ENCODE measurements at regions not wholly inside any gene's neighbourhood (a gene's known extent, or its start where the extent isn't known, plus 50 kb on each side); places are given as distances from the start of the nearest gene placed in this dataset.

DNA sequence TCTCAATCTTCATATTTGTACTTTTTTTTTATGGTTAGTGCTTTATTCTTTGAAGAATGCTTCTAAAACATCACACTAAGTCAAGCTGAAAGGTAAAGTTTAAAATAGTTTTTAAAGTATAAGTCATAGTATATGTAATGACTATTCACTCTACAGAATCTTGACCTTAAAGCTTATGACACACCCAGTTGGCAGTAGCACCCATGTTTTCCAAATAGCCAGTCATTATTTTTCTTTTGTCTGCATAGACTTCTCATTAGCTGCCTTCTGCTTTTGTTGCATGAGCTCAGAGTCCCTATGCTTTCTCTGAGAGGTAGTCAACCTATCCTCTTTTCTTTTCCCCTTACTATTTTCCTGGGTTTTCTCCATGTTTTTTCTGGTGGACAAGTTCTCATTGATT is 231.5 kb downstream of the PCDH18 start:
- Histone ChIP-seq H3K9me2 (replicated peaks; ENCODE audit: insufficient read depth, low read length) (no peaks in the 10 kb centered on the region), H3F3A (ENCODE audit: insufficient read depth) (no peaks in the 10 kb centered on the region), H3K4me3 (ENCODE audit: insufficient read depth, low read length, poor library complexity, severe bottlenecking) (no peak overlapping the region), H3K27me3 (ENCODE audit: low read length) (no peaks in the 10 kb centered on the region), H3K27ac (ENCODE audit: low read depth, low read length) (no peak overlapping the region), H3K9me3 (ENCODE audit: insufficient read depth, low read length) (no peaks in the 10 kb centered on the region), H2AFZ (ENCODE audit: low read depth, low read length, severe bottlenecking) (no peak overlapping the region), H3K36me3 (ENCODE audit: low read length) (no peaks in the 10 kb centered on the region), H3K4me2 (ENCODE audit: low read depth, low read length, poor library complexity, severe bottlenecking) (no peak overlapping the region), H3K9ac (ENCODE audit: low read length) (no peak overlapping the region), H3K79me2 (ENCODE audit: insufficient read depth, low read length) (no peaks in the 10 kb centered on the region), H4K20me1 (ENCODE audit: low read depth, low read length) (no peaks in the 10 kb centered on the region)
- TF ChIP-seq EZH2phosphoT487 (conservative IDR thresholded peaks at IDR 0.05; ENCODE audit: low read length) (no peak), CTCF (IDR thresholded peaks at IDR 0.05; ENCODE audit: insufficient read depth, low read length, poor library complexity, severe bottlenecking) (no peak)

DNA sequence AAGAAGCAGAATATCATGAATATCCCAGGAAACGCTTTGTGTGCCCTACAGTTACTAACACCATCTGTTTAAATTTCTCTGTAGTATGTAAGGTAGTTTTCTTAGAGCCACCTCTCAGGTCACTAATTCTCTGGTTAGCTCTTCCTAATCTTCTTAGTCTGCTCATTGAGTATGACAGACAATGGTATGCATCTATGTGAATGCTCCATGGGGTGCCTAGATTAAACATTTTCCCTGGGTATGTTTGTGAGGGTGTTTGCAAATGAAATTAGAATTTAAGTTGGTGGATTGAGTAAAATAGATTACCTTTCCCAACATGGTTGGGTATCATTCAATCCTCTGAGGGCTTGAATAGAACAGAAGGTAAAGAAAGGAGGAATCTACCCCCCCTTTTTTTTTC is 233.0 kb downstream of the PCDH18 start:
- H3K4me3 ChIP-seq (ENCODE audit: insufficient read depth, low read length, poor library complexity, severe bottlenecking) = no peak overlapping the region
- no peaks in the 10 kb centered on the region for H3K27me3 ChIP-seq (ENCODE audit: low read length)
- no peak overlapping the region for H2AFZ ChIP-seq (ENCODE audit: low read depth, low read length, severe bottlenecking)
- H3K9me3 ChIP-seq (ENCODE audit: insufficient read depth, low read length) = no peaks in the 10 kb centered on the region
- no peaks in the 10 kb centered on the region for H4K20me1 ChIP-seq (ENCODE audit: low read depth, low read length)
- H3K4me2 ChIP-seq (ENCODE audit: low read depth, low read length, poor library complexity, severe bottlenecking) = no peak overlapping the region
- no peaks in the 10 kb centered on the region for H3K9me2 ChIP-seq (replicated peaks; ENCODE audit: insufficient read depth, low read length)
- no peaks in the 10 kb centered on the region for H3K36me3 ChIP-seq (ENCODE audit: low read length)
- no peaks in the 10 kb centered on the region for H3K79me2 ChIP-seq (ENCODE audit: insufficient read depth, low read length)
- no peak overlapping the region for H3K9ac ChIP-seq (ENCODE audit: low read length)
- TF ChIP-seq EZH2phosphoT487 (conservative IDR thresholded peaks at IDR 0.05; ENCODE audit: low read length) (no peak), CTCF (IDR thresholded peaks at IDR 0.05; ENCODE audit: insufficient read depth, low read length, poor library complexity, severe bottlenecking) (no peak)
- H3F3A ChIP-seq (ENCODE audit: insufficient read depth) = no peaks in the 10 kb centered on the region
- H3K27ac ChIP-seq (ENCODE audit: low read depth, low read length) = no peak overlapping the region

DNA sequence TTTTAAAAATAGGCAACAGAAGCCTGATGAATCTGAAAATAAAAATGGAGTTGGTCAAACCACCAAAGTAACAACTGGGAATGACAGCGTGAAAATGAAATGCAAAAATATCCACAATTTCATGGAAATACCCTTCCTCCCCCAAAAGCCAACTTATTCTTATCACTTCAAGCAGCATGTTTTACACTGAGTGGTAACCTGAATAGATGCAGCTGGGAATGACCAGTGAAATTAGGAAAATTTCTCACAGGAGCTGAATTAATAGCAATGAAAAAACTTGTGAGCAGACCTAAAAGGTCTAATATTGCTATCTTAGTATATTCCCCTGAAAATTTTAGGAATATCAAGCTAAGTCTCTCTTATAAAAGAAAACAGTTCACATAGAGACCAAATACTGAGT is 239.0 kb downstream of the PCDH18 start:
- no peak overlapping the region for H3K4me3 ChIP-seq (ENCODE audit: insufficient read depth, low read length, poor library complexity, severe bottlenecking)
- H3K9ac ChIP-seq (ENCODE audit: low read length) = no peak overlapping the region
- H3K9me3 ChIP-seq (ENCODE audit: insufficient read depth, low read length) = no peaks in the 10 kb centered on the region

More for the DNA sequence above, 239.0 kb downstream of the PCDH18 start:
- H3K27me3 ChIP-seq (ENCODE audit: low read length) = no peaks in the 10 kb centered on the region
- no peaks in the 10 kb centered on the region for H4K20me1 ChIP-seq (ENCODE audit: low read depth, low read length)
- no peaks in the 10 kb centered on the region for H3K36me3 ChIP-seq (ENCODE audit: low read length)
- TF ChIP-seq CTCF (IDR thresholded peaks at IDR 0.05; ENCODE audit: insufficient read depth, low read length, poor library complexity, severe bottlenecking) = no peak
- no peak for TF ChIP-seq EZH2phosphoT487 (conservative IDR thresholded peaks at IDR 0.05; ENCODE audit: low read length)
- no peaks in the 10 kb centered on the region for H3K9me2 ChIP-seq (replicated peaks; ENCODE audit: insufficient read depth, low read length)
- no peak overlapping the region for H2AFZ ChIP-seq (ENCODE audit: low read depth, low read length, severe bottlenecking)
- H3K79me2 ChIP-seq (ENCODE audit: insufficient read depth, low read length) = no peaks in the 10 kb centered on the region
- H3K27ac ChIP-seq (ENCODE audit: low read depth, low read length) = no peak overlapping the region
- H3F3A ChIP-seq (ENCODE audit: insufficient read depth) = no peaks in the 10 kb centered on the region
- no peak overlapping the region for H3K4me2 ChIP-seq (ENCODE audit: low read depth, low read length, poor library complexity, severe bottlenecking)

Data from SU-DHL-6 (cell line).